BJ (cell line): ENCODE measurements at regions not wholly inside any gene's neighbourhood (a gene's known extent, or its start where the extent isn't known, plus 50 kb on each side); places are given as distances from the start of the nearest gene placed in this dataset.

Source experiments
- CTCF ChIA-PET: fragments of 350-600 bp; formaldehyde crosslinking; extraction: SDS; loops from one replicate; lab custom pipeline; 2021; ENCODE audit warnings: antibody characterized with exemption, inconsistent platforms; lab: Yijun Ruan, JAX
- POLR2A ChIA-PET: fragments of 300-600 bp; sonication (Branson Sonifier 250); formaldehyde crosslinking; extraction: SDS; loops from one replicate; lab custom pipeline; 2021; ENCODE audit warnings: antibody characterized with exemption; lab: Charles Lee
- DNase-seq: peaks from one replicate; pipeline ENCODE4 v3.0.0-alpha.2; 2011; ENCODE audit warnings: low read depth
- H3K27me3 ChIP-seq: 2 replicates; pipeline ENCODE4 v1.6.0; 2011; ENCODE audit warnings: low read length; ENCODE audit not compliant: control insufficient read depth, insufficient read depth
- H3K36me3 ChIP-seq: 2 replicates; pipeline ENCODE4 v1.5.1; 2011; ENCODE audit warnings: low read length; ENCODE audit not compliant: control insufficient read depth, insufficient read depth
- H3K4me3 ChIP-seq: 2 replicates; pipeline ENCODE4 v1.5.1; 2011; ENCODE audit warnings: low read depth, mild to moderate bottlenecking, control low read depth, low read length
- CTCF ChIP-seq: IDR thresholded peaks from 2 replicates; pipeline ENCODE4 v1.5.1; 2011; ENCODE audit warnings: low read depth, mild to moderate bottlenecking, control low read depth, inconsistent platforms, low read length, moderate library complexity; ENCODE audit not compliant: insufficient read depth

DNA sequence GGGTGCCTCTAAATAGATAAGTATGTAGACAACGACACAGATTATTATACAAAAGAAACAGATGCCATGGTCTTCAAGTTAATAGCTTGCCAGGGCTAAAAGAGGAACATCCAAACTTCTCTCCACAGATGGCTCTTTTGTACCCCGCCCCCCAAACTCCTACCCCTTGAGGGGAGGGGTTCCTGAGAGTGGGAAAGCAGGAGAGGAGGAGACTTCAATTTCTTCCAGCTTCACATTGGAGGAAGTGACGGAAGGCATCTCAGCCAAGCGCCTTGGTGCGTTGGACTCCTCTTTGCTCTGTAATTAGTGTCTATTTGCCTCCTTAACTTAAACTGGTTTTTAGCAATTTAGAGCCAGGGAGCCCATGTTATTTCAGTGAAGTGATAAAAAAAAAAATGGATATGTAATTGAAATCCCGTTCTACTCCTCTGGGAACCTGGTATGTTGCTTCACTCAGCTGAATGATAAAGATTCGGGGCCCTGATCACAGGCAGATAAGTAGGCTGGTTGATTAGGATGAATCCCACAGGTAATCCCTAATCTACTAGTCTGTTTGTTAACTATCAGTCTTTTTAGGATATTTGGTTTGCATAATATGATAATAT, 580.9 kb upstream of the CADM1 start:
- ChIA-PET POLR2A (no interaction called here), CTCF (no interaction called here)
- Histone ChIP-seq H3K27me3 (no peaks in the 10 kb centered on the region), H3K36me3 (no peaks in the 10 kb centered on the region), H3K4me3 (no peak overlapping the region)
- TF ChIP-seq CTCF, result no peak
- DNase-seq, result no peak

DNA sequence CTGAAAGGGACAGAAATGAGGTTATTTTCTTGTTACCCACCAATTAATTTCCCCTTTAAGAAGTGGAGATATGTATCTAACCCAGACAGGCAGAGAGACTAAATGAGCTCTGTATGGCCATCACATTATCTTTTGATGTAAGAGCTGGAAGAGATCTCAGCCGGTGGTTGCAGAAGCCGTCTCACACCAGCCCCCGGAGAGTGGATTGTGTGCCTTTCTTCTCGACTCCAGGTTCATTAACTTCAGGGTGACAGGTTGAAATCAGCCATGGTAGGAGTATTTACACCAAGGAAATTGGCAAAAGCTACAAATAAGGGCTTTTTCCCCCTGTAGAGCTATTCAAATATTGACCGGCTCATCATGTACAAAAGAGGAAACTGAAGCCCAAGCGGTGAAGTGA, 580.3 kb upstream of the CADM1 start:
- Histone ChIP-seq H3K4me3 (no peak overlapping the region), H3K36me3 (no peaks in the 10 kb centered on the region), H3K27me3 (no peaks in the 10 kb centered on the region)
- POLR2A ChIA-PET, result no interaction called here
- DNase-seq, result no peak
- no peak for TF ChIP-seq CTCF
- CTCF ChIA-PET, result no interaction called here

- Histone ChIP-seq H3K36me3 (no peaks in the 10 kb centered on the region), H3K27me3 (no peaks in the 10 kb centered on the region), H3K4me3 (no peak overlapping the region)
- no peak for TF ChIP-seq CTCF
- POLR2A ChIA-PET, result no interaction called here
- CTCF ChIA-PET, result no interaction called here
- no peak for DNase-seq
These were observed 578.0 kb upstream of the CADM1 start for GRCh38 chr11:116082256-116082655.

GRCh38 chr11:116079580-116079979, 575.4 kb upstream of the CADM1 start:
- Histone ChIP-seq H3K27me3 (no peaks in the 10 kb centered on the region), H3K36me3 (no peaks in the 10 kb centered on the region), H3K4me3 (no peak overlapping the region)
- no peak for DNase-seq
- CTCF ChIA-PET, result no interaction called here
- TF ChIP-seq CTCF, result no peak
- POLR2A ChIA-PET, result no interaction called here

- ChIA-PET POLR2A (no interaction called here), CTCF (no interaction called here)
- Histone ChIP-seq H3K4me3 (no peak overlapping the region), H3K36me3 (no peaks in the 10 kb centered on the region), H3K27me3 (no peaks in the 10 kb centered on the region)
- TF ChIP-seq CTCF, result no peak
- no peak for DNase-seq
These were observed 573.9 kb upstream of the CADM1 start for GRCh38 chr11:116078101-116078591.
